ENCODE measurements at regions not wholly inside any gene's neighbourhood (a gene's known extent, or its start where the extent isn't known, plus 50 kb on each side); places are given as distances from the start of the nearest gene placed in this dataset.
A peak's percentile ranks its signal among the peaks of the same experiment; 100 is the strongest.

DNA sequence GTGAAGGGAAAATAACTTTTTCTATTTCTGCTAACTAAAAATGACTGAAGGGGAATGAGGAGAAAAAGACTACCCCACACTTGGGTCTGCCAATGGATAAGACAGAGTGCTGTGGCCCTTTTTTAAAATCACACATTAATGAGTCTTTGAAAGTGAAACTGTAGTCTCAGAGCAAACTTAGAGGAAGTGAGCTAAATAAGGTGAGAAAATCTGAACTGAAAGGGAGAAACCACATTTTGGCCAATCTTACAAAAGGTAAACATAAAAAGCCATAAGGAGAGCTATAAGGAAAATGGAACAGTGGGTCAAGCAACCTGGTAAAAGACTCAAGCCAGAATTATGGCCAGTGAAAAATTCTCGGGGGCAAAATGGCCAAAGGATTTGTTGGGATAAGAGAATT lies 755.1 kb upstream of the IGFBP7 start:
- TF ChIP-seq, protein P1, sequence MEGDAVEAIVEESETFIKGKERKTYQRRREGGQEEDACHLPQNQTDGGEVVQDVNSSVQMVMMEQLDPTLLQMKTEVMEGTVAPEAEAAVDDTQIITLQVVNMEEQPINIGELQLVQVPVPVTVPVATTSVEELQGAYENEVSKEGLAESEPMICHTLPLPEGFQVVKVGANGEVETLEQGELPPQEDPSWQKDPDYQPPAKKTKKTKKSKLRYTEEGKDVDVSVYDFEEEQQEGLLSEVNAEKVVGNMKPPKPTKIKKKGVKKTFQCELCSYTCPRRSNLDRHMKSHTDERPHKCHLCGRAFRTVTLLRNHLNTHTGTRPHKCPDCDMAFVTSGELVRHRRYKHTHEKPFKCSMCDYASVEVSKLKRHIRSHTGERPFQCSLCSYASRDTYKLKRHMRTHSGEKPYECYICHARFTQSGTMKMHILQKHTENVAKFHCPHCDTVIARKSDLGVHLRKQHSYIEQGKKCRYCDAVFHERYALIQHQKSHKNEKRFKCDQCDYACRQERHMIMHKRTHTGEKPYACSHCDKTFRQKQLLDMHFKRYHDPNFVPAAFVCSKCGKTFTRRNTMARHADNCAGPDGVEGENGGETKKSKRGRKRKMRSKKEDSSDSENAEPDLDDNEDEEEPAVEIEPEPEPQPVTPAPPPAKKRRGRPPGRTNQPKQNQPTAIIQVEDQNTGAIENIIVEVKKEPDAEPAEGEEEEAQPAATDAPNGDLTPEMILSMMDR (IDR thresholded peaks at IDR 0.05) = no peak

DNA sequence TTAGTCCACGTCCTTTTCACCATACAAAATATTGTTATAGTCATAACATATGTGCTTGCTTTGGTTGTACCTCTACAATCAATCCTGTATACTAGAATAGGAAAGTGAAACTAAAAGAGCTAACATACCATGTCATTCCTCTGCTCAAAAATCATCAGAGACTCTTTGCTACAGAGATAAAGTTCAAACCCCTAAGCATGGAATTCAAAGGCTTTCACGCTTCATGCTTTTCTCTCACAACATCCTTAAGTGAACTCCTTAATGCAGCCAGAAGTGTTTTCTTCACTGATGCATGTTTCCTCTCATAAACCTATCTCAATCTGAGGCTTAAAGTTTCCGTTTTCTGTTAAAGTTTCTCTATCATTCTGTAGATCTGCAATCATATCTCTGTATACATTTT lies 744.6 kb upstream of the IGFBP7 start:
- DNase-seq = no peak
- H3K9me3 Mint-ChIP-seq = peaks cover 3% of the 10 kb centered on the region
- no peaks in the 10 kb centered on the region for H3K36me3 Mint-ChIP-seq (ENCODE audit: low read depth)
- H3K27ac Mint-ChIP-seq = peak overlapping the region; percentile 55
- no peaks in the 10 kb centered on the region for H3K27me3 Mint-ChIP-seq (ENCODE audit: low read depth, poor library complexity)
- TF ChIP-seq, protein P1 (IDR thresholded peaks at IDR 0.05) = no peak
- H3K4me1 Mint-ChIP-seq = peaks cover 6% of the 10 kb centered on the region
- no peak overlapping the region for H3K4me3 Mint-ChIP-seq

More for the DNA sequence above, 755.1 kb upstream of the IGFBP7 start:
- DNase-seq = no peak
- H3K27me3 Mint-ChIP-seq (ENCODE audit: low read depth, poor library complexity) = peaks cover 4% of the 10 kb centered on the region
- H3K27ac Mint-ChIP-seq = no peak overlapping the region
- no peak overlapping the region for H3K4me3 Mint-ChIP-seq
- H3K9me3 Mint-ChIP-seq = no peaks in the 10 kb centered on the region
- H3K4me1 Mint-ChIP-seq = no peaks in the 10 kb centered on the region
- H3K36me3 Mint-ChIP-seq (ENCODE audit: low read depth) = no peaks in the 10 kb centered on the region

DNA sequence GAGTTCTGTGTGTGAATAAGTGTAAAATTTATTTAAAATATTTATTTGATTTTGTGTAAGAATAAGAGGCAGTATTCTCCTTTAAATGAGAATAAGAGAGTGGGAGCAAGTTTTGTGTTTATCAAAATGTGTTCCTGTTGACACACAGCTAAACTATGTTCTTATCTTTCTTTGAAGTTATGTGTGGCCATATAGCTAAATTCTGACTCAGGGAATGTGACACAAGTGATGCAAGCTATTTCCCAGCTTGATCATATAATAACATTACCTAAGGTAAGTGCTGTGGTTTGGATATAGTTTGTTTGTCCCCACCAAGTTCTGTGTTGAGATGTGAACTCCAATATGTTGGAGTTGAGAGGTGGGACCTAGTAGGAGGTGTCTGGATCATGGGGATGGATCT lies 740.0 kb upstream of the IGFBP7 start:
- H3K4me1 Mint-ChIP-seq = peaks cover 6% of the 10 kb centered on the region
- H3K9me3 Mint-ChIP-seq = no peaks in the 10 kb centered on the region
- no peaks in the 10 kb centered on the region for H3K27me3 Mint-ChIP-seq (ENCODE audit: low read depth, poor library complexity)
- H3K27ac Mint-ChIP-seq = no peak overlapping the region
- no peak for DNase-seq
- TF ChIP-seq, protein P1 (IDR thresholded peaks at IDR 0.05) = no peak
- no peaks in the 10 kb centered on the region for H3K36me3 Mint-ChIP-seq (ENCODE audit: low read depth)
- H3K4me3 Mint-ChIP-seq = no peak overlapping the region

DNA sequence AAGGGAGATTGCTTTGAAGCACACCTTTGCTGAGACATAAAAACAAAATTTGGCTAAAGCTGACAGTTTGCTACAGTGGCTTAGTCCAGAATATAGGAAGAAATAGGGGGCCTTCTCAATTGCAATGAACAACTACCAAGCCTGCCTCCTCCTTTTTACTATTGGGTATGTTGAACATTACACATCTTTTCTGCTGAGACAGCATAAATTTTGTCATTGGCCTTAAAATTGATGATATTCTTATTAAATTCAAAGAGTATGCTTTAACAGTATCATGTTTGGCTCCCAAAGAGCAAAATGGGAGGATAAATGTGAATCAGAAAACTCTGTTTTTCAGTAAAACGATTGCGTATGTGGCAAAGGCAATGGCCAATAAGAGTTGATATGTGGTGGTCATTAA lies 721.9 kb upstream of the IGFBP7 start:
- H3K4me3 Mint-ChIP-seq = no peak overlapping the region
- H3K27ac Mint-ChIP-seq = no peak overlapping the region
- peaks cover 6% of the 10 kb centered on the region for H3K4me1 Mint-ChIP-seq
- no peaks in the 10 kb centered on the region for H3K36me3 Mint-ChIP-seq (ENCODE audit: low read depth)
- no peak for DNase-seq
- peaks cover 8% of the 10 kb centered on the region for H3K27me3 Mint-ChIP-seq (ENCODE audit: low read depth, poor library complexity)
- H3K9me3 Mint-ChIP-seq = no peaks in the 10 kb centered on the region
- TF ChIP-seq, protein P1 (IDR thresholded peaks at IDR 0.05) = no peak

DNA sequence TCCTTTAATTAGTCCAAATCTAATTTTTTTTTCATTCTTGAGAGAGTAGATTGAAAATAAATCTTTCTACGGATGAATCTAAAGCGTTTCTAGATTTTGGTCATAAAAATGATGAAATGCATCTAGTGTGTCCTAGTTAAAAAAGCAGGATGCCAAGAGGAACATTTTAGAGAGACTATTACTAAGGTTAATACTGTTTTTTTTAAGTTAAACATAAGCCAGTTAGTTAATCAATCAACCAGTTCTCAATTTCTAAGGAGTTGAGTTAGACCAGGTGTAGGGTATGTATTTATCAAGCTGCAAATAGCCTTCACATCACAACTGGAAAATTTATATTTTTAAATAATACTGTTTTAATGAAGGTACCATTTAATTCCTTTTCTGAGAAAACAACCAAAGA lies 679.5 kb upstream of the IGFBP7 start:
- no peaks in the 10 kb centered on the region for H3K4me1 Mint-ChIP-seq
- TF ChIP-seq, protein P1 (IDR thresholded peaks at IDR 0.05) = no peak
- H3K4me3 Mint-ChIP-seq = no peak overlapping the region
- peaks cover 3% of the 10 kb centered on the region for H3K27me3 Mint-ChIP-seq (ENCODE audit: low read depth, poor library complexity)
- no peak overlapping the region for H3K27ac Mint-ChIP-seq
- H3K9me3 Mint-ChIP-seq = no peaks in the 10 kb centered on the region
- H3K36me3 Mint-ChIP-seq (ENCODE audit: low read depth) = no peaks in the 10 kb centered on the region
- no peak for DNase-seq

DNA sequence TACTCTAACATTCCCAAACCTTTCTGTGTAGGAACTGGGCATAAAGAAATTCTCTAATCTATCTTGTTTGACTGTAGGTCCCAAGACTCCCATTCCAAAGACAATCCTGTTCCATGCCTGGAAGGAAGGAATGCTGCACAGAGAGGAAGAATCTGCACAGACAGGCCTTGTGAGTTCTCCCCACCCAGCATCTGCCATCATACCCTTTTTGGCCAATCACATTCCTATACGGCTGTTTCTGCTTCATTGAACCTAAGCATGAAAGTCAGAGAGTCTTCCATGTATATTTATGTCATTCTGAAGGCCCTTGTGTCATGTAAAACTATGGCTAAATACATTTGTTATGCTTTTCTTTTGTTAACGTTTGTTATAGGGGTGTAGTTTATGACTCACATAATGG lies 667.7 kb upstream of the IGFBP7 start:
- H3K4me3 Mint-ChIP-seq = no peak overlapping the region
- H3K4me1 Mint-ChIP-seq = no peaks in the 10 kb centered on the region

More for the DNA sequence above, 667.7 kb upstream of the IGFBP7 start:
- Mint-ChIP-seq H3K27ac (no peak overlapping the region), H3K36me3 (ENCODE audit: low read depth) (no peaks in the 10 kb centered on the region), H3K9me3 (peaks cover 4% of the 10 kb centered on the region), H3K27me3 (ENCODE audit: low read depth, poor library complexity) (no peaks in the 10 kb centered on the region)
- TF ChIP-seq, protein P1 (IDR thresholded peaks at IDR 0.05) = no peak
- no peak for DNase-seq
